BLaER1 treated with 17β-estradiol and CSF1 and Interleukin-3, amounts not matched to agents 10 nM and 100 nM (cell line): ENCODE measurements at regions not wholly inside any gene's neighbourhood (a gene's known extent, or its start where the extent isn't known, plus 50 kb on each side); places are given as distances from the start of the nearest gene placed in this dataset.
"Not testable (repeated sequence)": the region's sequence is repeated elsewhere in the genome, so short reads cannot be mapped to it uniquely, and the experiment has no call there.

Experiments
- H3K27ac ChIP-seq, 11 experiments: shearing (Covaris generic); formaldehyde crosslinking; 2 replicates each; pipeline ENCODE4 v1.8.1; 2022
- H3K27me3 ChIP-seq, 11 experiments: shearing (Covaris generic); formaldehyde crosslinking; 2 replicates each; pipeline ENCODE4 v1.8.1; 2022
- H3K36me3 ChIP-seq, 11 experiments: shearing (Covaris generic); formaldehyde crosslinking; 2 replicates each; pipeline ENCODE4 v1.8.1; 2022
- H3K4me1 ChIP-seq, 10 experiments: shearing (Covaris generic); formaldehyde crosslinking; 2 replicates each; pipeline ENCODE4 v1.8.1; 2022
- H3K4me2 ChIP-seq, 11 experiments: shearing (Covaris generic); formaldehyde crosslinking; 2 replicates each; pipeline ENCODE4 v1.8.1; 2022
- H3K4me3 ChIP-seq, 10 experiments: shearing (Covaris generic); formaldehyde crosslinking; 2 replicates each; pipeline ENCODE4 v1.8.1; 2022
- H3K9ac ChIP-seq, 11 experiments: shearing (Covaris generic); formaldehyde crosslinking; 2 replicates each; pipeline ENCODE4 v1.8.1; 2022
- H3K9me3 ChIP-seq, 11 experiments: shearing (Covaris generic); formaldehyde crosslinking; replicated peaks in 1 of 11; 2 replicates each; pipeline ENCODE4 v1.8.1; 2022
- H4K20me1 ChIP-seq, 11 experiments: shearing (Covaris generic); formaldehyde crosslinking; 2 replicates each; pipeline ENCODE4 v1.8.1; 2022
- Cebpa-rat ChIP-seq, 11 experiments: shearing (Covaris generic); IDR thresholded peaks; 2 replicates each; pipeline ENCODE4 v1.8.1; 2022

DNA sequence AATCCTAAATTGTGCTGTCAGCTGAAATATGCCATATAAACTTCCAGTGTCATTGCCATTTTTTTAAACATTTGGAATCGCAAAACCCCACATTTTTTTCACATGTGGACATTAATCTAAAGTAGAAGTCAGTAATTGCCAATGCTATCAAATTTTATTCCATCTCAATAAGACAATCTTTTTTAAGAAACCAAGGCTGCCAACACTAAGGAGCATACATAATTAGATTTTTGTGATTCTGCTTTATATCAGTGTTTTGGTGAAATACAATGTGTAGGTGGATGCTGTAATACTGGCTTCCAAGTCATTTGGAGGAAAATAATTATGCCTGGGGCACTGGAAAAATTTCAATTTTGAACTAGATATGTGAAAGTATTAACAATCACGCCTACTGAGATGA is 256.7 kb downstream of the ZPLD1 start:
- Histone ChIP-seq H3K36me3 (no peaks in the 10 kb centered on the region), H3K27ac (no peak overlapping the region), H3K9ac (no peak overlapping the region), H3K4me3 (no peak overlapping the region), H3K4me1 (no peaks in the 10 kb centered on the region), H3K27me3 (no peaks in the 10 kb centered on the region), H3K9me3 (peaks cover 0 to 5% (median 0%) of the 10 kb centered on the region in 11 experiments; a peak in 4 of 22 replicates), H3K4me2 (no peak overlapping the region), H4K20me1 (no peaks in the 10 kb centered on the region)
- TF ChIP-seq Cebpa-rat (IDR thresholded peaks at IDR 0.05), result no peak

DNA sequence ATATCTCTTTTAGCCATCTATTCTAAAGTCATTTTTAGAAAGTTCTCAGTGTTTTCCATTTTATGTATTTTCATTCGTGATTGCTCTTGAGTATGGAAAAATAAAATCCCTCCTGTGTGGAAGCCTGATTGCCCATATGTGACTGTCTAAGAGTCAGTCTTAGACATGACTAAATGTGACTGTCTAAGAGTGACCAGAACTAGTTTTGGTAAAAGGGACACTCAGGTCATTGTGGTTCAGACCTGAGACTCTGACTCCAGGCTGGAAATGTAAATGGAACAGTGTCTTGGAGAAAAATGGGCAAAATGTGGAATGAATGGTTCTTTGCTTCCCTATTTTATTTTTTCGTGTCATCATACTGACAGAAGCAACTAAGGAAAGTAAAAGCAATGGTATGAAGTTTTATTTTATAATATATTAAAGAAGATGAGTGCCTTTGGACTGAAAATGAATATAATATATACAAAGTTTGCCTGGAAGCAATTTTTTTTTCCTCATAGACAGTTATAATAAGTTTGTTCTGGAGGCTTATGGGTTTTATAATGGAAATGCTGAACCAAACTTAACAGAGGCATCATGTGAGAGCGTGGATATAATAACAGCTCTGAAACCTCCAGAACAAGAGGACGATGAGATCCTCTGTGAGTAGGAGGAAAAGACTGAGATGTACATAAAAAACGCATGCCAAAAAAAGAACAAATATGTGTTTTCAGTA is 264.4 kb downstream of the ZPLD1 start:
- Histone ChIP-seq H3K4me2 (no peak overlapping the region), H3K4me3 (no peak overlapping the region), H3K36me3 (no peaks in the 10 kb centered on the region), H3K27ac (no peak overlapping the region), H3K9me3 (no peaks in the 10 kb centered on the region), H4K20me1 (no peaks in the 10 kb centered on the region), H3K27me3 (no peaks in the 10 kb centered on the region), H3K9ac (no peak overlapping the region), H3K4me1 (no peaks in the 10 kb centered on the region)
- TF ChIP-seq Cebpa-rat (IDR thresholded peaks at IDR 0.05), result no peak

DNA sequence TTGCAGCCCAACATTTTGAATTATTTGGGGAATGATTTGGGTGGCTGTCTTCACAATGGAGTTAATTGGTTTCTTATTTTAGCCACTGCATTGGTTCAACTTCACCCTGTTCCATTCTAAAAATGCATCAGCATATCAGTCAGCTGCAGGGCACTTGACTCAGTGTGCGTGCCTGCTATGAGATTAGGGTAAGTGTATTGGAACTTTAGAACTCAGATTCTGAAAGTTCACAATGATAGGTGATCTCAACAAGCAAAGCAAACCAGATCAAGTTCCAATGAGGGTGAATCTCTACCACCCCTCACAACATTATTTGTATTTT is 265.0 kb downstream of the ZPLD1 start:
- H3K27ac ChIP-seq, result no peak overlapping the region
- TF ChIP-seq Cebpa-rat (IDR thresholded peaks at IDR 0.05), result no peak

DNA sequence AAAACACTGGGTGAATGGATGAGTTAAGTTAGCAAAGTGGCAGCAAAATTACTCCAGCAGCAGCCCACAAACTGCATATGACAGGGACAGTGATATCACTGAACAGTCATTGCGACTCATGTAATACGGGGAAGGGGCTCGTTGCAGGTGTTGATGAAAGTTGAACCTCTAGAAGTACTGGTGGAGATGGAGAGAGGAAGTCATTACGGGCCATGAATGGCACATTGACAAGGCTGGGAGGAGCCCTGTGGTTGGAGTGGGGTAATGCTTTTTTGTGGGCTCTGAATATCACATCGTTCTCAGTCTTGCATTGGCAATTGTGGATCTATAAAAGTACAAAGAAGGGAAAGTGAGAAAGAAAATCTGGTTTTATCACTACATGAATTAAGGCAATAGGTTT is 278.1 kb downstream of the ZPLD1 start:
- Histone ChIP-seq H3K4me1 (peaks cover 0 to 10% (median 0%) of the 10 kb centered on the region in 10 experiments; a peak in 4 of 20 replicates), H3K27ac (no peak overlapping the region), H4K20me1 (no peaks in the 10 kb centered on the region), H3K9me3 (no peaks in the 10 kb centered on the region), H3K27me3 (no peaks in the 10 kb centered on the region), H3K4me3 (no peak overlapping the region), H3K36me3 (no peaks in the 10 kb centered on the region), H3K9ac (no peak overlapping the region), H3K4me2 (no peak overlapping the region)
- no peak for TF ChIP-seq Cebpa-rat (IDR thresholded peaks at IDR 0.05)

More for the DNA sequence above, 265.0 kb downstream of the ZPLD1 start:
- Histone ChIP-seq H3K9me3 (no peaks in the 10 kb centered on the region), H4K20me1 (no peaks in the 10 kb centered on the region), H3K27me3 (no peaks in the 10 kb centered on the region), H3K4me1 (no peaks in the 10 kb centered on the region), H3K9ac (no peak overlapping the region), H3K4me2 (no peak overlapping the region), H3K4me3 (no peak overlapping the region), H3K36me3 (no peaks in the 10 kb centered on the region)

DNA sequence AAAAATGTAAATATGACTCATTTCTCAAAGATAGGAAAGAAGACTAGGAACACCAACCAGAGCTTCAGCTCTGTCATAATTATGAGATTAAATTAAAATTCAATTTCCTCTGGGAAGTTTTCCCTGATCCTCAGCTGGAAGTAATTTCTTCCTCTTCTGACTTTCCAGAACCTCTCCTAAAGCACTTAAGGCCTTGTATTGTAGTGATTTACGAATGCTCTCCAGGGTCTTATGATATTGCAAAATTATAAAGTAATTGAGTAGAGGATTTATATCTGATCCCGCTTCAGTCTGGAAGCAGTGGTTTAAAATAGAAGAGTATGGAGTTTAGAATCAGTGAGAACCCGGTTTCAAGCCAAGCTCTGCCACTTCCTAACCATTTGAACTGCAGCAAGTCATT is 279.8 kb downstream of the ZPLD1 start:
- H3K27ac ChIP-seq, result peak overlapping the region in 2 of 11 experiments; percentile 35 to 38; a peak in 3 of 22 replicates
- no peaks in the 10 kb centered on the region for H4K20me1 ChIP-seq
- peaks cover 0 to 10% (median 0%) of the 10 kb centered on the region in 10 experiments; a peak in 4 of 20 replicates for H3K4me1 ChIP-seq
- no peak for TF ChIP-seq Cebpa-rat (IDR thresholded peaks at IDR 0.05)
- no peak overlapping the region; a peak in 1 of 22 replicates for H3K4me2 ChIP-seq
- H3K36me3 ChIP-seq, result no peaks in the 10 kb centered on the region
- H3K9me3 ChIP-seq, result no peaks in the 10 kb centered on the region
- no peak overlapping the region for H3K9ac ChIP-seq
- H3K4me3 ChIP-seq, result no peak overlapping the region
- H3K27me3 ChIP-seq, result no peaks in the 10 kb centered on the region

DNA sequence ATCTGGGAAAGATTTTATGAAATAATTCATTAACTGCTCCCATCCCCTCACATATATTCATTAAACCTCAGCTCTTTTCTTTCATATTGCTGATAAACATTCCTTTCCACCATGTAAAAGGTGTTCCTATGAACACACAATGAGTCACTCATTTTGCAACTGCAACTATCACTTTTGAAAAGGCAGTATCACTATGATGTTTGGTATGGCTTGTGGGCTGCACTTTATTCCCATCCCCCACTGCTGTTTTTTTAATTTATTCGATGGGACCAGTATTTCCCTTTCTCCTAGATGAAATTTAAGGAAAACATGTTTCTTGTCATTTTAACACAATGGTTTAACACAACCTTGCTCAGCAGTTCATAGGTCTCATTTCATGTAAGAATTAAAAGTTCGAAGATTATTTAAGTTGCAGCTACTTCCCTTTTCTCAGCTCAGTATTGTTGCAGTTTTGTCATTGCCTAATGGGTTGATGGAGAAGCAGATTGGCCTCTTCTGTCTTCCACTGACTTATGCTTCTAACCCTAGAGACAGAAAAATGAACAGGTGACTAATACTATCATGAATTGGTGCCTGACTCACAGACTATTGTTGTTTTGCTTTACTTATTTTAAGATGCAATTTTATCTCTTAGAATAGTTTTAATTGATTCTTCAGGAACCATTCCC is 280.3 kb downstream of the ZPLD1 start:
- 0 out of 22 replicates have a peak overlapping the region, but pooled peaks of 1 of the 11 experiments have one; percentile 7 for H3K4me2 ChIP-seq
- peaks cover 0 to 10% (median 0%) of the 10 kb centered on the region in 10 experiments; a peak in 4 of 20 replicates for H3K4me1 ChIP-seq
- H3K27ac ChIP-seq, result peak overlapping the region in 2 of 11 experiments; percentile 35 to 38; a peak in 3 of 22 replicates
- no peaks in the 10 kb centered on the region for H3K9me3 ChIP-seq
- no peak overlapping the region for H3K9ac ChIP-seq
- H4K20me1 ChIP-seq, result no peaks in the 10 kb centered on the region
- no peak overlapping the region for H3K4me3 ChIP-seq
- no peaks in the 10 kb centered on the region for H3K36me3 ChIP-seq
- H3K27me3 ChIP-seq, result no peaks in the 10 kb centered on the region
- no peak for TF ChIP-seq Cebpa-rat (IDR thresholded peaks at IDR 0.05)

DNA sequence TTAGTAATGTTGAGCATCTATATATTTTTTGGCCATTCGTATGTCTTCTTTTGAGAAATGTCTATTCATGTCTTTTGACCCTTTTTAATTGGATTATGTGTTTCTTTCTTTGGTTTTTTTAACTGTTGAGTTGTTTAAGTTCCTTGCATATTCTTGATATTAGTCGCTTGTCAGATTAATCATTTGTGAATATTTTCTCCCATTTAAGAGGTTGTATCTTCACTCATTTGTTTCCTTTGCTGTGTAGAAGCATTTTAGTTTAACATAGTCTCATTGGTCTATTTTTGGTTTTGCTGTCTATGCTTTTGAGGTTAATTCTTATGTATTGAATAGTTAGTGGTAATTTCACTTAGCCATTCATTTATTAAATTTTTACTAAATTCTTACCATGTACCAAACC is 283.8 kb downstream of the ZPLD1 start:
- H3K4me3 ChIP-seq, result no peak overlapping the region
- no peak overlapping the region for H3K9ac ChIP-seq
- no peak overlapping the region for H3K27ac ChIP-seq
- no peaks in the 10 kb centered on the region for H3K27me3 ChIP-seq
- no peak overlapping the region for H3K4me2 ChIP-seq
- no peaks in the 10 kb centered on the region for H3K9me3 ChIP-seq
- no peaks in the 10 kb centered on the region for H4K20me1 ChIP-seq
- peaks cover 0 to 10% (median 0%) of the 10 kb centered on the region in 10 experiments; a peak in 4 of 20 replicates for H3K4me1 ChIP-seq
- no peaks in the 10 kb centered on the region for H3K36me3 ChIP-seq
- no peak for TF ChIP-seq Cebpa-rat (IDR thresholded peaks at IDR 0.05)

DNA sequence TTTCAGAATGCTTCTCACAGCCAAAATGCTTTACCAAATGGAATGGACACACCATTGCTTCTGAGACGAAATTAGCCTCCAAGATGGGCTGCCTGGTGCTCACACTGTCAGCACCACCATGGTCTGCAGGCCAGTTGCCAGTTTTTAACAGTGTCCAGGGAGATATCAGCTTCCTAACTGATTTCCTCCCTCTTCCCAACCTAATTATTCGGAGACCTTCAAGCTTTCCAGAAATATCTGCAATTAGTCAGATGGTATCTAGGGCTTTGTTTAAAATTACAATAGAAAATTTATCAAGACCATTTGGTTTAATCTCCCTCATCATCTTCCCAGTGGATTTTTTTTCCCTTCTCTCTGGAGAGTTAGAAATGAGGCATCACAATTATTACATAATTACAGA is 287.5 kb downstream of the ZPLD1 start:
- H3K36me3 ChIP-seq, result no peaks in the 10 kb centered on the region
- no peak for TF ChIP-seq Cebpa-rat (IDR thresholded peaks at IDR 0.05)

DNA sequence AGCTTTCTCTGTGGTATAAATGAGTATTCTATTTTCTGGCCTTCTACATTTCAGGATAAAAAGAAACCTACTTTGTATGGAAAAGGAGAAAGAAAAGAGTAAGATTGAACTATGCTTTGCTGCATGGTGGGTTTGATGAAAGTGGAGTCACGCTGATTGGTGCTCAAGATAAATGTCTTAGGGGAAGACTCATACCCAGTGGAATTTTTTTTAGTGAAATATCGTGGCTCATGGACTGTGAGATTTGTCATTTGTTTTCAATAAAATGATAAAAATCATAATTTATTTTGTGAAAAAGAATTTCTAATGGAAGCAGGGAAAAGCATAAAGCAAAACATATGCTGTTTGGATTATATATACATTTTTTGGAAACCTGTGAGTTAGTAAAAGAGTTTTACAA is 292.5 kb downstream of the ZPLD1 start:
- Histone ChIP-seq H3K4me1 (no peaks in the 10 kb centered on the region), H3K9me3 (peaks cover 0 to 2% (median 0%) of the 10 kb centered on the region in 11 experiments; a peak in 2 of 22 replicates), H3K36me3 (no peaks in the 10 kb centered on the region), H3K27me3 (no peaks in the 10 kb centered on the region), H3K4me3 (no peak overlapping the region), H3K27ac (no peak overlapping the region), H3K4me2 (no peak overlapping the region), H4K20me1 (no peaks in the 10 kb centered on the region), H3K9ac (no peak overlapping the region)
- no peak for TF ChIP-seq Cebpa-rat (IDR thresholded peaks at IDR 0.05)

More for the DNA sequence above, 287.5 kb downstream of the ZPLD1 start:
- H3K9ac ChIP-seq, result no peak overlapping the region
- H3K4me1 ChIP-seq, result no peaks in the 10 kb centered on the region
- H3K9me3 ChIP-seq, result no peaks in the 10 kb centered on the region
- no peaks in the 10 kb centered on the region for H3K27me3 ChIP-seq
- no peak overlapping the region for H3K27ac ChIP-seq
- H4K20me1 ChIP-seq, result no peaks in the 10 kb centered on the region
- no peak overlapping the region for H3K4me3 ChIP-seq
- H3K4me2 ChIP-seq, result no peak overlapping the region

DNA sequence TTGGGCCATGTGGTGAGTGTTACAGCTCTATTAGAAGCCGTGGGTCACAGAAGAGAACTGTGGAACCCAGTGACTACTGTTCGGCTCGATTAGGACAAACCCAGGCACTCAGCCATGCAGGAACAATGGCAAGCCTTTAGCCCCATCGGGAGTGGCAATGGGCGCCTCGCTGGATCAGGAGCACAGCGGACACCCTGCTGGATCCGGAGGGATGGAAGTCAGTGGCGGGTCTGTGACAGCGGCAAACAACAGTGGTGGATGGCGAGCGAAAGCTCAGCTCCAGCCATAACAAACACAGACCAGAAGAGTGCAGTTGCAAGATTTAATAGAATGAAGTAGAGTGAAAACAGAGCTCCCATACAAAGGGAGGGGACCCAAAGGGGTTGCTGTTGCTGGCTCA is 297.8 kb downstream of the ZPLD1 start:
- not testable (repeated sequence) for H3K4me1 ChIP-seq, H3K27me3 ChIP-seq, H3K27ac ChIP-seq, H3K9ac ChIP-seq, H4K20me1 ChIP-seq, H3K9me3 ChIP-seq, H3K4me2 ChIP-seq, H3K36me3 ChIP-seq, H3K4me3 ChIP-seq
